ENCODE measurements at regions not wholly inside any gene's neighbourhood (a gene's known extent, or its start where the extent isn't known, plus 50 kb on each side); places are given as distances from the start of the nearest gene placed in this dataset.

DNA sequence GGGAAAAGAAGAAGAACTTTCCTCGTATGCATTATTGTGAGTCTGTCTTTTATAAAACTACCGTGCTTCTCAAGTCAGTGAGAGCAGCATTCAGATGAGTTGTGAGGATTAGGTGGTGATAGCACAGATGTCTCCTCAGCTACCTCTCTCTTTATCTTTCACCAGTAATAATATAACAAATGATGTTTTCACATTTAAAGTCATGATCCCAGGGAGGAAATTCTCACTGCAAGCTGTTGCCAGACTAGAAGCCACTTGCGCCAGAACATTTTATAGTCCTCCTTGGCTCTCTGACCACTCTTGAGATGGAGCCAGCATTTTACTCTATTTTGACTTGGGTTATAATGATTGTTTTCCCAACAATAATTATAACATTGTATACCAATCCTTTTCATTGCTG is 443.1 kb downstream of the AEBP2 start:
- TF ChIP-seq, protein P1, sequence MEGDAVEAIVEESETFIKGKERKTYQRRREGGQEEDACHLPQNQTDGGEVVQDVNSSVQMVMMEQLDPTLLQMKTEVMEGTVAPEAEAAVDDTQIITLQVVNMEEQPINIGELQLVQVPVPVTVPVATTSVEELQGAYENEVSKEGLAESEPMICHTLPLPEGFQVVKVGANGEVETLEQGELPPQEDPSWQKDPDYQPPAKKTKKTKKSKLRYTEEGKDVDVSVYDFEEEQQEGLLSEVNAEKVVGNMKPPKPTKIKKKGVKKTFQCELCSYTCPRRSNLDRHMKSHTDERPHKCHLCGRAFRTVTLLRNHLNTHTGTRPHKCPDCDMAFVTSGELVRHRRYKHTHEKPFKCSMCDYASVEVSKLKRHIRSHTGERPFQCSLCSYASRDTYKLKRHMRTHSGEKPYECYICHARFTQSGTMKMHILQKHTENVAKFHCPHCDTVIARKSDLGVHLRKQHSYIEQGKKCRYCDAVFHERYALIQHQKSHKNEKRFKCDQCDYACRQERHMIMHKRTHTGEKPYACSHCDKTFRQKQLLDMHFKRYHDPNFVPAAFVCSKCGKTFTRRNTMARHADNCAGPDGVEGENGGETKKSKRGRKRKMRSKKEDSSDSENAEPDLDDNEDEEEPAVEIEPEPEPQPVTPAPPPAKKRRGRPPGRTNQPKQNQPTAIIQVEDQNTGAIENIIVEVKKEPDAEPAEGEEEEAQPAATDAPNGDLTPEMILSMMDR (IDR thresholded peaks at IDR 0.05), result no peak
- no peak for DNase-seq (ENCODE audit: low spot score)
- Histone ChIP-seq H3K27ac (peak overlapping the region in 1 of 2 donors; percentile 38), H3K9me3 (peaks cover 0 to 7% of the 10 kb centered on the region in 2 donors), H3K27me3 (no peaks in the 10 kb centered on the region), H3K4me3 (no peak overlapping the region), H3K36me3 (no peaks in the 10 kb centered on the region), H3K4me1 (peaks cover 0 to 45% of the 10 kb centered on the region in 2 donors)

DNA sequence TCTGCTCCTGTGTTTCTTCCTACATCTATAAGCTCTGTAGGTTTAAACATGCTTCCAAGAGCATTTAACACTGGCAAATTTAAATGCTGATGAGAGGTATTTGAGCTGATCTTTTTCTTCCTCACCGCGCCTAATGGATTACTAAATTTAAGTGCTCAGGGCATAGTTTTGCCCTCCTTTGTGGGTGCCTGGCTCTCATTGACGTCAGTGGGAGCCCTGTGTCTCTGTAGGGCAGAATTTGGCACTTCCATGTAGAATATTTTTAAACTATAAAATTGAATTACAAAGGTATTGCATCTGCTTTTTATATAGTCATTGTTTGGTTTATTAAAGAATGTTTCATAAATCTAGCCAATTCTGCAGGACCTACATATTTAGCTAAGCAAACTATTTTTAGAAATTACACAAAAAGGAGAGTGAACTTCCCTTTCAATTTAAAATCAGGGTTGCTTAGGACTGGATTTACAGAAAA is 444.8 kb downstream of the AEBP2 start:
- Histone ChIP-seq H3K4me1 (peaks cover 0 to 45% of the 10 kb centered on the region in 2 donors), H3K9me3 (peaks cover 0 to 7% of the 10 kb centered on the region in 2 donors), H3K4me3 (no peak overlapping the region), H3K36me3 (no peaks in the 10 kb centered on the region), H3K27ac (peak overlapping the region; percentile 11 to 79), H3K27me3 (no peaks in the 10 kb centered on the region)
- TF ChIP-seq, protein P1 (IDR thresholded peaks at IDR 0.05), result no peak
- DNase-seq (ENCODE audit: low spot score), result no peak

DNA sequence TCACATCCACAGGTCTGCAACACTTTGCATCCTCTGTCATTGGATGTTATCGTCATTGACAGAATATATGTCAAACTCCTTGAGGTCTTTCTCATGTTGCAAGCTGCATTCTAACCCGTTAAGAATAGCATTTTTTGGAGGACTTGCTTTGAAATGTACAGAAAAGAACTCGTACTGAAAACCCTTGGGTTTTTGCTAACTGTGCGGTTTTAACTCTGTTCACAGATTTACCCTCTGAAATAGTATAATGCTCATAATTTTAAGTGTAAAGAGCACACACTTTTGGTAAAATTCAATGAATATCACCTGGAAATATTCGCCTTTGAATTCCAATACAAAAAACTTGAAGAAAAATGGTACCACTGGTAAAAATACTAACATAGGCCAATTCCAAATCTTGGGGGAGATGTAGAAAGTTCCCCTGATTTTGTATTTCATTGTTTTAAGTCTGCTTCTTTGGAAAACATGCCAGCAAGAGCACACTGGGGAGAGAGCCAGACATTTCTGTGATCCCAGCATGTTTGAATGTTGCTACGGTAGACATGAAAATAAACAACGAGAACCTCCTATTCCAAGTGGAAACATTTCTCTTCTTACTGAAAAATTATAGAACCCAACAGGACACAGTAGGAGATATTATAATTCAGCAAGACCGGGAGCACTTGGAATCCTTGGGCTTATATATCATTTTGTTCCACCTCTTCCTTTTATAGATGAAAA is 446.0 kb downstream of the AEBP2 start:
- H3K27me3 ChIP-seq, result no peaks in the 10 kb centered on the region
- H3K36me3 ChIP-seq, result no peaks in the 10 kb centered on the region

DNA sequence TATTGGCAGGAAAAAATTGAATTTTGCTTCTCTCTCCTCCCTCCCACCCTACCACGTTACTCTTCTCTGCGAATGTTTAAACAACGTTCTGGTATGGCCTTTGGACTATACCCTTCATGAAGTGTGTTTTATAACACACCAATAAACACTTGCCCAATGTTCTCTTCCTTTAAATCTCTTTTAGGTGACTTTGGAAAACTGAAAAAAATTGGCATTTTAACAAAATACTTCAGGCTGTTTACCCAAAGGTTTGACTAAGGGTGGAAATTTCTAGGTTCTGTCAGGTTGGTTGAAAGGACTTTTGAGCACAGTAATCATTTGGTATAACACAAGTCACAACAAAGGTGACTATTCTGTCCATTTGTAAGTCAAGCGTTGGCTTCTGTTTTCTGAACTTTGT is 446.8 kb downstream of the AEBP2 start:
- DNase-seq (ENCODE audit: low spot score), result no peak
- Histone ChIP-seq H3K27me3 (no peaks in the 10 kb centered on the region), H3K9me3 (peaks cover 0 to 7% of the 10 kb centered on the region in 2 donors), H3K36me3 (no peaks in the 10 kb centered on the region), H3K4me3 (no peak overlapping the region), H3K4me1 (peaks cover 0 to 45% of the 10 kb centered on the region in 2 donors), H3K27ac (peak overlapping the region; percentile 51 to 79)
- TF ChIP-seq, protein P1 (IDR thresholded peaks at IDR 0.05), result no peak

More for the DNA sequence above, 446.0 kb downstream of the AEBP2 start:
- H3K4me1 ChIP-seq, result peaks cover 0 to 45% of the 10 kb centered on the region in 2 donors
- TF ChIP-seq, protein P1 (IDR thresholded peaks at IDR 0.05), result no peak
- no peak overlapping the region for H3K4me3 ChIP-seq
- peak overlapping the region; percentile 51 to 79 for H3K27ac ChIP-seq
- DNase-seq (ENCODE audit: low spot score), result no peak
- peaks cover 0 to 7% of the 10 kb centered on the region in 2 donors for H3K9me3 ChIP-seq

DNA sequence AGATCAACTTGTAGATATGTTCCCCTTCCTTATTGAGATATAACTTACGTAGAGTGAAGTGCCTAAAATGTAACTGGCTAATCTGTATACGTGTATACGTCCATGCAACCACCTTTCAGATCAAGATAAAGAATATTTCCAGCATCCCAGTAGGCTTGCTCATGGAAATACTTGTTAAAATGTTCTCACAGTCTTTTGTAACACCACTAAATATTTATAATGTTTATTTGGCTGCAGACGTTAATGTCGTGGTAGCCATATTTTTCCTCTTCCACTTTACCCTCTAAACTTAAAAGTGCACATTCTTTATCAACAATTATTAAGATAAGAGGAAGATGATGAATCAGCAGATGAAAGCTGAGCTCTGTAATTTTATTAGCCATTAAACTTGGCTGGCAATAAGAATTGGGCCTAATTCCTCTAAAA is 447.4 kb downstream of the AEBP2 start:
- H3K9me3 ChIP-seq, result peaks cover 0 to 7% of the 10 kb centered on the region in 2 donors
- no peaks in the 10 kb centered on the region for H3K36me3 ChIP-seq
- DNase-seq (ENCODE audit: low spot score), result no peak
- TF ChIP-seq, protein P1 (IDR thresholded peaks at IDR 0.05), result no peak
- H3K4me3 ChIP-seq, result no peak overlapping the region
- no peaks in the 10 kb centered on the region for H3K27me3 ChIP-seq
- H3K4me1 ChIP-seq, result peaks cover 0 to 45% of the 10 kb centered on the region in 2 donors
- H3K27ac ChIP-seq, result peak overlapping the region in 1 of 2 donors; percentile 79
